ENCODE measurements at regions not wholly inside any gene's neighbourhood (a gene's known extent, or its start where the extent isn't known, plus 50 kb on each side); places are given as distances from the start of the nearest gene placed in this dataset.

GRCh38 chr2:199646439-199646838 lies 188.7 kb upstream of the SATB2 start:
- DNase-seq (ENCODE audit: extremely low read depth in 1 of 11, low read depth in 9 of 11, low spot score in 4 of 11): no peak

GRCh38 chr2:199631129-199631528 lies 173.4 kb upstream of the SATB2 start:
- DNase-seq (ENCODE audit: extremely low read depth in 1 of 11, low read depth in 9 of 11, low spot score in 4 of 11): no peak

GRCh38 chr2:199629301-199629700 lies 171.6 kb upstream of the SATB2 start:
- DNase-seq (ENCODE audit: extremely low read depth in 1 of 11, low read depth in 9 of 11, low spot score in 4 of 11): no peak

- DNase-seq (ENCODE audit: extremely low read depth in 1 of 11, low read depth in 9 of 11, low spot score in 4 of 11): no peak
Observed at GRCh38 chr2:199627417-199627816, 169.7 kb upstream of the SATB2 start.

- DNase-seq (ENCODE audit: extremely low read depth in 1 of 11, low read depth in 9 of 11, low spot score in 4 of 11): no peak
Observed at GRCh38 chr2:199624958-199625357, 167.2 kb upstream of the SATB2 start.

- no peak for DNase-seq (ENCODE audit: extremely low read depth in 1 of 11, low read depth in 9 of 11, low spot score in 4 of 11)
Observed at GRCh38 chr2:199612509-199613130, 154.9 kb upstream of the SATB2 start.

- DNase-seq (ENCODE audit: extremely low read depth in 1 of 11, low read depth in 9 of 11, low spot score in 4 of 11): no peak
Observed at GRCh38 chr2:199607914-199608313, 150.2 kb upstream of the SATB2 start.

GRCh38 chr2:199606193-199606780 lies 148.5 kb upstream of the SATB2 start:
- no peak for DNase-seq (ENCODE audit: extremely low read depth in 1 of 11, low read depth in 9 of 11, low spot score in 4 of 11)

- DNase-seq (ENCODE audit: extremely low read depth in 1 of 11, low read depth in 9 of 11, low spot score in 4 of 11): peak in 1 of 11 donors; percentile 15
Observed at GRCh38 chr2:199603721-199604291, 146.1 kb upstream of the SATB2 start.

- no peak for DNase-seq (ENCODE audit: extremely low read depth in 1 of 11, low read depth in 9 of 11, low spot score in 4 of 11)
Observed at GRCh38 chr2:199602896-199603717, 145.4 kb upstream of the SATB2 start.

GRCh38 chr2:199602271-199602895 lies 144.6 kb upstream of the SATB2 start:
- no peak for DNase-seq (ENCODE audit: extremely low read depth in 1 of 11, low read depth in 9 of 11, low spot score in 4 of 11)

GRCh38 chr2:199596549-199596948 lies 138.8 kb upstream of the SATB2 start:
- no peak for DNase-seq (ENCODE audit: extremely low read depth in 1 of 11, low read depth in 9 of 11, low spot score in 4 of 11)

GRCh38 chr2:199594443-199594842 lies 136.7 kb upstream of the SATB2 start:
- DNase-seq (ENCODE audit: extremely low read depth in 1 of 11, low read depth in 9 of 11, low spot score in 4 of 11): no peak

GRCh38 chr2:199591826-199592225 lies 134.1 kb upstream of the SATB2 start:
- no peak for DNase-seq (ENCODE audit: extremely low read depth in 1 of 11, low read depth in 9 of 11, low spot score in 4 of 11)

GRCh38 chr2:199590321-199591203 lies 132.8 kb upstream of the SATB2 start:
- peak in 1 of 11 donors; percentile 22 for DNase-seq (ENCODE audit: extremely low read depth in 1 of 11, low read depth in 9 of 11, low spot score in 4 of 11)

GRCh38 chr2:199589306-199589705 lies 131.6 kb upstream of the SATB2 start:
- DNase-seq (ENCODE audit: extremely low read depth in 1 of 11, low read depth in 9 of 11, low spot score in 4 of 11): no peak

GRCh38 chr2:199588054-199588453 lies 130.3 kb upstream of the SATB2 start:
- no peak for DNase-seq (ENCODE audit: extremely low read depth in 1 of 11, low read depth in 9 of 11, low spot score in 4 of 11)

GRCh38 chr2:199586646-199587045 lies 128.9 kb upstream of the SATB2 start:
- no peak for DNase-seq (ENCODE audit: extremely low read depth in 1 of 11, low read depth in 9 of 11, low spot score in 4 of 11)

GRCh38 chr2:199583676-199584075 lies 125.9 kb upstream of the SATB2 start:
- no peak for DNase-seq (ENCODE audit: extremely low read depth in 1 of 11, low read depth in 9 of 11, low spot score in 4 of 11)

Measured in renal cortex interstitium (tissue), 11 donors.